Retinal pigment epithelial cell (primary cell): ENCODE measurements at regions not wholly inside any gene's neighbourhood (a gene's known extent, or its start where the extent isn't known, plus 50 kb on each side); places are given as distances from the start of the nearest gene placed in this dataset.

Experiments used
- DNase-seq: peaks from one replicate; pipeline ENCODE4 v3.0.0-alpha.2; 2010; ENCODE audit warnings: low read depth
- H3K4me3 ChIP-seq: 2 replicates; pipeline ENCODE4 v1.5.1; 2011; ENCODE audit warnings: mild to moderate bottlenecking, low read length, control low read depth, moderate library complexity
- TF ChIP-seq, protein P1 (sequence below): conservative IDR thresholded peaks from 2 replicates; pipeline ENCODE4 v1.5.1; 2011; ENCODE audit warnings: low read depth, low read length, control low read depth, inconsistent platforms

DNA sequence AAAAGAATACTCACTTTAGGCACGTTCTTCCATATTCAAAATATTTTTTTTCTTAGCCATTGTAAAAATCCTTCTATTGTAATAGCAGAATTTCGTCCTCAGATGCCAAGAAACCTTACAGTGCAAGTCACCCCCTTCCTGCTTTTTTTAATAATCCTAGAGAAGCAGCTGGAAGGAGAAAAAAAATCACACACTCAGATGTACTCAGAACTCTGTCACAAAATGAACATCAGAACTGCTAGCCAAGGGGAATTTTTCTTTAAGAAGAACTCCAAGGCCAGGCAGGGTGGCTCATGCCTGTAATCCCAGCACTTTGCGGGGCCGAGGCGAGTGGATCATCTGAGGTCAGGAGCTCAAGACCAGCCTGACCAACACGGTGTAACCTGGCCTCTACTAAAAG lies 127.3 kb upstream of the SPATS2L start:
- H3K4me3 ChIP-seq, result no peak overlapping the region
- DNase-seq, result no peak
- TF ChIP-seq, protein P1, sequence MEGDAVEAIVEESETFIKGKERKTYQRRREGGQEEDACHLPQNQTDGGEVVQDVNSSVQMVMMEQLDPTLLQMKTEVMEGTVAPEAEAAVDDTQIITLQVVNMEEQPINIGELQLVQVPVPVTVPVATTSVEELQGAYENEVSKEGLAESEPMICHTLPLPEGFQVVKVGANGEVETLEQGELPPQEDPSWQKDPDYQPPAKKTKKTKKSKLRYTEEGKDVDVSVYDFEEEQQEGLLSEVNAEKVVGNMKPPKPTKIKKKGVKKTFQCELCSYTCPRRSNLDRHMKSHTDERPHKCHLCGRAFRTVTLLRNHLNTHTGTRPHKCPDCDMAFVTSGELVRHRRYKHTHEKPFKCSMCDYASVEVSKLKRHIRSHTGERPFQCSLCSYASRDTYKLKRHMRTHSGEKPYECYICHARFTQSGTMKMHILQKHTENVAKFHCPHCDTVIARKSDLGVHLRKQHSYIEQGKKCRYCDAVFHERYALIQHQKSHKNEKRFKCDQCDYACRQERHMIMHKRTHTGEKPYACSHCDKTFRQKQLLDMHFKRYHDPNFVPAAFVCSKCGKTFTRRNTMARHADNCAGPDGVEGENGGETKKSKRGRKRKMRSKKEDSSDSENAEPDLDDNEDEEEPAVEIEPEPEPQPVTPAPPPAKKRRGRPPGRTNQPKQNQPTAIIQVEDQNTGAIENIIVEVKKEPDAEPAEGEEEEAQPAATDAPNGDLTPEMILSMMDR, result no peak

DNA sequence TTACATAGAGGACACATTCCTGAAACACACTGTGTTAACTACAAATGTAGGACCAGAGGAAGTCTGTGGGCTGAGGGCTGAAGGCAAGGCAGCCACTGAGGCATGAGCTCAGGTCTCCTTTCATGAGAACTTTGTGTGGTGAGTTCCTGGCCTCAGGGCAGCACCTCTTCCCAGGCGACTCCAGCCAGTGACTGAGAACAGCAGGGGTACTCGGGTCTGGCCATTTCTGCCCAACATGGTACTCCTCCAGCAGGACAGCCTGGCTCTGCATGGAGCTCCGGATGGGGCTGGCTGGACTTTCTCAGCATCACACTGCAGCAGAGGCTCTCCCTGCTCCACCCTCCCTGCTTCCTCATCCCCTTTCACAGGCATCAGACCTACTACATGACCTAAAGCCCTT lies 125.5 kb upstream of the SPATS2L start:
- DNase-seq, result no peak
- no peak overlapping the region for H3K4me3 ChIP-seq
- TF ChIP-seq, protein P1, result no peak

DNA sequence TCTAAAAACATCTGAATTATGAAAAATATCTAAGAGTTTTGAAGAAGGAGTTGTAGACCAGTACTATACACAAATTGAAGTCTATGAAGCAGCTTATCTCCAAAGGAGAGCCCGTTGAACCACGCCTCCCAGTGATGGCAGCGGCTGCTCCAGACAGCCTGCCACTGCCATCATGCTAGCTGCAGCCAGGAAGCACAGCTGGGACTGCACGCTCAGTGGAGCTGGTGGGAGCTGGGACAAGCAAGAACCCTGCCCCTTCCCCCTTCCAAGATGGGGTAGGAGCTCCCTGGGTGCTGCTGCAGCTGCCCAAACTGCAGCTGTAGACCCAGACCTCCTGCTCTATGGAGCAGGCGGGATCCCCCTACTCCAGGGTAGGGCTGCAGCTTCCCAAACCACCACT lies 124.7 kb upstream of the SPATS2L start:
- no peak overlapping the region for H3K4me3 ChIP-seq
- TF ChIP-seq, protein P1, result no peak
- DNase-seq, result no peak

DNA sequence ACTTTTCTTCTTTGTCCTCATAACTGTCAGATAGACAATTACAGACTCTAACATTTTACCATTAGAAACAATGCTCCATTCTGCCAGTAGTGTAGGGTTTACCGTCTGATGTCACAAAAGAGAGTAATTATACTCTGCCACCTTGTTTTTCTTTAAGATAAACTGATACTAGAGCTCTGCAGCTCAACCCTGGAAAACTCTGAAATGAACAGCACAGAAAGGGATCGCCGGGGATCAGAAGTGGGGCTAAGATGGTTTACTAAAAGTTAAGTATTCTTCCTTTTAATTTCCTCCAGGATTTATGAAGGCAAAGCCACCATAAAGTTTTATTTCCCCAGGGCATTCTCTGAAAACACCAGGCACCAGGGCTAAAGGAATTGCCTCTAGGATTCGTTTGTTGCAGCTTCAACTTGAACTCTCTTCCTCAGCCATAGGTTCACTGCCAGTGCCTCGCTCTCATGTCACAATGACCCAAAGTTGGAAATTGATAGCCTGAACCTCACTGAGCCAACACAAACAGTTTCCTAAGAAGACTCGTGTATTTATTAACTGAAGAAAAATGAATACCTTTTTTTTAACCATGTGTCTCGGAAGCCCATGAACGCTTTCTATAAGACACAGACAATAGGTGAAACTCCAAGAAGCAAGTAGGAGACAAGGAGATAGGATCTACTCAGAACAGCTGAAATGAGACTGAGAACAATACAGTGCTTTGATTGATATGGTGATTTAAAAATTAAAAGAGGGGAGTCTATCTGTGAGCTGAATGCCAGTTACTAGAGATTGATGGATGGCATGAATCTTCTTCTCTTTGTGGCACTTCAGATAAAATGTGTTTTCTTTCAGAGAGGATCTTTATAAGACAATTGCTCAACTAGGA lies 121.5 kb upstream of the SPATS2L start:
- no peak for DNase-seq
- H3K4me3 ChIP-seq, result no peak overlapping the region
- TF ChIP-seq, protein P1, result no peak

DNA sequence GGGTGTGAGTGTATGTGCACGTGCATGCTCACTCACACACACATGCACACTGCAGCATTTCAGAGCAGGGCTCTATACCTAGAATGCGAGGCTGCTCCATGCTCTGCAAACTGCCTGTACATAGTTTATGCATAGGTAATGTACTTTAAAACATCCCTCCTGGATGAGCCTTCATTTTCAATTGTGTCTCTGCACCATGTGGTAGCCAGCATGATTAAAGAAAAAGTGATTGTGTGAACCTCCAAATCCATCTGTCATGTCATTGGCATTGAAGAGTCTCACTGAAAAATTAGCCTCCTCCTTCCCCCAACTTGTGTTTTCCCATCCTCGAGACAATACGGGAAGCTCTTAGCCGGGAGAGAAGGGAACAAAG lies 120.9 kb upstream of the SPATS2L start:
- TF ChIP-seq, protein P1, result no peak
- H3K4me3 ChIP-seq, result no peak overlapping the region
- DNase-seq, result no peak

DNA sequence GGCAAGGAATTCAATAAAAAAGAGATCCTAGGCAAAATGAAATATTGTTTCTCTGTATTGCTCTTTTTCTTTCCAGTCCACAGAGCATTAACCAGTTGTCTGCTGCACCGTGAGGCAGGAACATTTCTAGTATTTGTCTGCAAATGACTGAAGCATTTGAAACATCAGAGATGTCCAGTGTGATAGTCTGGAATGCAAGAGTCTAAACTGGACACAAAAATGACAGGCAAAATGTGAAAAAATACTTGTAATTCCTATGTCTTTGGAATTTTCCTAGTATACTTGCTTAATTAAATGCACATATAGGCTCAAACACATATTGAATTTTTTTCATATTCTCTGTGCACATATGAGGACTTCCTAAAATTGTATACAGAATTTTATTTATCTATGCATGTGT lies 120.5 kb upstream of the SPATS2L start:
- no peak overlapping the region for H3K4me3 ChIP-seq
- DNase-seq, result no peak
- TF ChIP-seq, protein P1, result no peak

DNA sequence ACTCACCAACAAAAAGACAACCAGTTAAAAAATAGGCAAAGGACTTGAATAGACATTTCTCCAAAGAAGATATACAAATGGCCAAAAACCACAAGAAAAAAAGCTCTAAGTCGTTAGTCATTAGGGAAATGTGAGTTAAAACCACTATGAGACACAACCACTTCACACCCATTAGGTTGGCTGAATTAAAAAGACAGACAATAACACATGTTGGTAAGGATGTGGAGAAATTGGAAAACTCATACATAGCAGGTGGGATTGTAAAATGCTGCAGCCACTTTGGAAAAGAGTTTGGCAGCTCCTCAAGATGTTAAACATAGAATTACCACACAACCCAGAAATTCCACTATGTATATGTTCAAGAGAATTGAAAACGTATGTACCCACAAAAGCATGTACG lies 117.6 kb upstream of the SPATS2L start:
- DNase-seq, result no peak
- H3K4me3 ChIP-seq, result no peak overlapping the region
- TF ChIP-seq, protein P1, result no peak
